AG04449 (cell line): ENCODE measurements at regions not wholly inside any gene's neighbourhood (a gene's known extent, or its start where the extent isn't known, plus 50 kb on each side); places are given as distances from the start of the nearest gene placed in this dataset.

ENCODE experiments used
- CTCF ChIA-PET: fragments of 350-600 bp; formaldehyde crosslinking; extraction: SDS; loops from one replicate; lab custom pipeline; 2021; ENCODE audit warnings: antibody characterized with exemption; lab: Yijun Ruan, JAX
- POLR2A ChIA-PET: fragments of 400-600, 350-600 bp; formaldehyde crosslinking; extraction: SDS; loops from one replicate; lab custom pipeline; 2020; ENCODE audit warnings: antibody characterized with exemption, inconsistent platforms; lab: Yijun Ruan, JAX
- DNase-seq: peaks from one replicate; pipeline ENCODE4 v3.0.0-alpha.2; 2010; ENCODE audit warnings: low read depth, low spot score
- H3K4me3 ChIP-seq: 2 replicates; pipeline ENCODE4 v1.5.1; 2011; ENCODE audit warnings: low read depth, mild to moderate bottlenecking, control low read depth, low read length
- CTCF ChIP-seq: IDR thresholded peaks from one replicate; pipeline ENCODE4 v1.5.1; 2011; ENCODE audit warnings: mild to moderate bottlenecking, moderate library complexity, low read length, control low read depth, inconsistent platforms; ENCODE audit not compliant: insufficient read depth; ENCODE audit errors: missing control alignments

GRCh38 chr2:3102081-3102921 lies 275.3 kb downstream of the EIPR1 start:
- ChIA-PET POLR2A (no interaction called here), CTCF (no interaction called here)
- no peak for TF ChIP-seq CTCF
- H3K4me3 ChIP-seq, result no peak overlapping the region
- DNase-seq, result no peak

- no peak for DNase-seq
- H3K4me3 ChIP-seq, result no peak overlapping the region
- ChIA-PET POLR2A (no interaction called here), CTCF (no interaction called here)
- no peak for TF ChIP-seq CTCF
Measured at GRCh38 chr2:3101016-3101942, 276.3 kb downstream of the EIPR1 start.

GRCh38 chr2:3100386-3100785 lies 277.2 kb downstream of the EIPR1 start:
- CTCF ChIA-PET, result no interaction called here
- TF ChIP-seq CTCF, result no peak
- H3K4me3 ChIP-seq, result no peak overlapping the region

GRCh38 chr2:3099860-3100234 lies 277.8 kb downstream of the EIPR1 start:
- TF ChIP-seq CTCF, result no peak
- DNase-seq, result no peak
- POLR2A ChIA-PET, result no interaction called here
- H3K4me3 ChIP-seq, result no peak overlapping the region
- CTCF ChIA-PET, result no interaction called here

More at GRCh38 chr2:3100386-3100785, 277.2 kb downstream of the EIPR1 start:
- POLR2A ChIA-PET, result no interaction called here
- no peak for DNase-seq

GRCh38 chr2:3099145-3099859 lies 278.3 kb downstream of the EIPR1 start:
- ChIA-PET POLR2A (no interaction called here), CTCF (no interaction called here)
- DNase-seq, result no peak
- no peak overlapping the region for H3K4me3 ChIP-seq
- no peak for TF ChIP-seq CTCF
